A549 (cell line): ENCODE measurements at regions not wholly inside any gene's neighbourhood (a gene's known extent, or its start where the extent isn't known, plus 50 kb on each side); places are given as distances from the start of the nearest gene placed in this dataset.
A peak's percentile ranks its signal among the peaks of the same experiment; 100 is the strongest.

Experiments used
- ATAC-seq, 2 experiments: fragments of 200-7000 bp in 1 of 2; fragments of >200 bp in 1 of 2; cut with Nextera tagmentation in 1 of 2; cut with Tn5 transposase in 1 of 2; 3 replicates each; pipeline versions ENCODE4 v1.8.0 to v1.9.1; 2018 to 2020; ENCODE audit warnings: mild to moderate bottlenecking in 1 of 2, moderate library complexity in 1 of 2
- CTCF ChIA-PET: fragments of 300-600 bp; sonication (Branson Sonifier 250); formaldehyde crosslinking; extraction: SDS; loops from one replicate; lab custom pipeline; 2021; ENCODE audit warnings: antibody characterized with exemption, inconsistent platforms; lab: Yijun Ruan, JAX
- POLR2A ChIA-PET: fragments of 350-600 bp; formaldehyde crosslinking; extraction: SDS; loops from one replicate; lab custom pipeline; 2021; ENCODE audit warnings: antibody characterized with exemption, inconsistent platforms; lab: Yijun Ruan, JAX
- DNase-seq, 2 experiments: peaks; one replicate each; pipeline versions ENCODE4 v3.0.0 to v3.0.0-alpha.2; 2011 to 2016; ENCODE audit warnings: low read depth in 1 of 2, low spot score in 1 of 2
- FAIRE-seq: peaks from 2 replicates; lab custom pipeline; 2011; peaks lifted over from hg19 to GRCh38; lab: Jason Lieb, UNC
- H3K27ac ChIP-seq, 2 experiments: fragments of >200 bp; sonication (Bioruptor Twin); formaldehyde crosslinking; 3 replicates each; pipeline ENCODE4 v1.5.1; 2016 to 2017
- H3K4me1 ChIP-seq: fragments of >200 bp; sonication (Bioruptor Twin); formaldehyde crosslinking; 3 replicates; pipeline ENCODE4 v1.6.1; 2016
- H3K4me2 ChIP-seq: fragments of >200 bp; sonication (Bioruptor Twin); formaldehyde crosslinking; 3 replicates; pipeline ENCODE4 v1.6.1; 2016
- H3K4me3 ChIP-seq: fragments of >200 bp; sonication (Bioruptor Twin); formaldehyde crosslinking; 3 replicates; pipeline ENCODE4 v1.5.1; 2016
- H3K9me3 ChIP-seq: fragments of >200 bp; sonication (Bioruptor Twin); formaldehyde crosslinking; 3 replicates; pipeline ENCODE4 v1.6.1; 2016
- ATOH8 ChIP-seq: fragments of 250-450 bp; sonication (Bioruptor Pico); IDR thresholded peaks from 2 replicates; pipeline ENCODE4 v1.5.0; 2020; ENCODE audit warnings: low read depth, mild to moderate bottlenecking, moderate library complexity
- CEBPB ChIP-seq, 2 experiments: fragments of >200 bp in 1 of 2; sonication (Bioruptor Twin) in 1 of 2; formaldehyde crosslinking in 1 of 2; IDR thresholded peaks; 2 replicates each; pipeline ENCODE4 v1.6.1; 2012 to 2016
- CTCF ChIP-seq: fragments of >200 bp; sonication (Bioruptor Twin); formaldehyde crosslinking; IDR thresholded peaks from 3 replicates; pipeline ENCODE4 v1.5.1; 2016
- ELK1 ChIP-seq: fragments of 150-350 bp; IDR thresholded peaks from 2 replicates; pipeline ENCODE4 v1.6.1; 2014; ENCODE audit warnings: low read depth, mild to moderate bottlenecking, low read length
- EP300 ChIP-seq, 2 experiments: fragments of >200 bp; sonication (Bioruptor Twin); formaldehyde crosslinking; IDR thresholded peaks; 2 replicates in 1 of 2; 3 replicates in 1 of 2; pipeline ENCODE4 v1.6.1; 2016 to 2017
- FOSB ChIP-seq: fragments of 250-450 bp; sonication (Bioruptor Pico); IDR thresholded peaks from 2 replicates; pipeline ENCODE4 v1.5.0; 2020; ENCODE audit warnings: mild to moderate bottlenecking, moderate library complexity
- FOXS1 ChIP-seq: fragments of 250-450 bp; sonication (Bioruptor Pico); IDR thresholded peaks from 2 replicates; pipeline ENCODE4 v1.5.0; 2020; ENCODE audit warnings: mild to moderate bottlenecking, moderate library complexity
- HDAC2 ChIP-seq: fragments of 200-600 bp; sonication (generic); IDR thresholded peaks from 2 replicates; pipeline ENCODE4 v1.6.1; 2016
- HMGXB4 ChIP-seq: fragments of 250-450 bp; sonication (Bioruptor Pico); IDR thresholded peaks from 2 replicates; pipeline ENCODE4 v1.5.0; 2021; ENCODE audit warnings: mild to moderate bottlenecking, moderate library complexity, borderline replicate concordance
- JUN ChIP-seq, 2 experiments: fragments of >200 bp; sonication (Bioruptor Twin); formaldehyde crosslinking; IDR thresholded peaks; 2 replicates in 1 of 2; 3 replicates in 1 of 2; pipeline ENCODE4 v1.6.1; 2016 to 2017
- KDM5A ChIP-seq: fragments of 200-600 bp; sonication (generic); IDR thresholded peaks from 2 replicates; pipeline ENCODE4 v1.6.1; 2016; ENCODE audit warnings: antibody characterized with exemption, mild to moderate bottlenecking
- MAFK ChIP-seq: fragments of 450-650 bp; IDR thresholded peaks from 2 replicates; pipeline ENCODE4 v1.6.1; 2014; ENCODE audit not compliant: partially characterized antibody
- MAZ ChIP-seq: fragments of 150-350 bp; IDR thresholded peaks from 2 replicates; pipeline ENCODE4 v1.6.1; 2014; ENCODE audit warnings: antibody characterized with exemption, low read depth, low read length, borderline replicate concordance
- MYC ChIP-seq: IDR thresholded peaks from 2 replicates; pipeline ENCODE4 v1.6.1; 2012; ENCODE audit warnings: mild to moderate bottlenecking, inconsistent platforms, low read length, improper control_type of control experiment, borderline replicate concordance
- NFE2L2 ChIP-seq: fragments of 150-350 bp; conservative IDR thresholded peaks from 2 replicates; pipeline ENCODE4 v1.6.1; 2014; ENCODE audit warnings: low read length
- PBX3 ChIP-seq: IDR thresholded peaks from 2 replicates; pipeline ENCODE4 v1.6.1; 2012
- POLR2AphosphoS2 ChIP-seq: conservative IDR thresholded peaks from 2 replicates; pipeline ENCODE4 v1.6.1; 2012; ENCODE audit warnings: low read length, improper control_type of control experiment, inconsistent platforms
- RAD21 ChIP-seq, 2 experiments: fragments of >200 bp in 1 of 2; sonication (Bioruptor Twin) in 1 of 2; formaldehyde crosslinking in 1 of 2; IDR thresholded peaks in 1 of 2; conservative IDR thresholded peaks in 1 of 2; 2 replicates in 1 of 2; 3 replicates in 1 of 2; pipeline ENCODE4 v1.6.1; 2012 to 2018; ENCODE audit warnings: inconsistent platforms in 1 of 2
- RCOR1 ChIP-seq: fragments of 150-350 bp; IDR thresholded peaks from 2 replicates; pipeline ENCODE4 v1.6.1; 2014; ENCODE audit warnings: antibody characterized with exemption, low read length, low read depth
- REST ChIP-seq: fragments of 200-600 bp; sonication (generic); IDR thresholded peaks from 2 replicates; pipeline ENCODE4 v1.6.1; 2016; ENCODE audit warnings: antibody characterized with exemption, mild to moderate bottlenecking, moderate library complexity
- SMC3 ChIP-seq: fragments of >200 bp; sonication (Bioruptor Twin); formaldehyde crosslinking; IDR thresholded peaks from 3 replicates; pipeline ENCODE4 v1.6.1; 2018; ENCODE audit warnings: inconsistent platforms
- SREBF2 ChIP-seq: fragments of 450-650 bp; IDR thresholded peaks from 2 replicates; pipeline ENCODE4 v1.6.1; 2014; ENCODE audit warnings: mild to moderate bottlenecking, moderate library complexity
- ZNF302 ChIP-seq: fragments of 250-450 bp; sonication (Bioruptor Pico); IDR thresholded peaks from 2 replicates; pipeline ENCODE4 v1.9.0; 2021; ENCODE audit warnings: inconsistent platforms, mild to moderate bottlenecking, moderate library complexity
- ZSCAN20 ChIP-seq: fragments of 250-450 bp; sonication (Bioruptor Pico); IDR thresholded peaks from 2 replicates; pipeline ENCODE4 v1.8.0; 2022; ENCODE audit warnings: mild to moderate bottlenecking, moderate library complexity
- WGBS: methylation state at CpG from one replicate; pipeline ENCODE4 v1.1.6; 2017; ENCODE audit errors: missing lambda C conversion rate; 5-methylcytosine and 5-hydroxymethylcytosine counted together

- no peak overlapping the region for H3K27ac ChIP-seq
- H3K4me2 ChIP-seq: no peak overlapping the region
- H3K4me3 ChIP-seq: no peak overlapping the region
- POLR2A ChIA-PET: no interaction called here
- DNase-seq (no peak), ATAC-seq (no peak), FAIRE-seq (no peak)
- H3K4me1 ChIP-seq: no peaks in the 10 kb centered on the region
- CTCF ChIA-PET: interaction anchor here (1.5 kb wide), 1 partner anchor 19 kb away, joined by 5 read pairs; no protein-coding TSS in a partner anchor
- TF ChIP-seq JUN (IDR thresholded peaks at IDR 0.05) (no peak), ATOH8 (CRISPR knock-in tag) (no peak), POLR2AphosphoS2 (no peak), SMC3 (no peak), MYC (no peak), EP300 (IDR thresholded peaks at IDR 0.05) (no peak), FOSB (CRISPR knock-in tag) (no peak), HDAC2 (no peak), MAZ (no peak), NFE2L2 (no peak), ELK1 (no peak), KDM5A (no peak)
- no peaks in the 10 kb centered on the region for H3K9me3 ChIP-seq
- WGBS: 45% methylated on average over 7 of the region's 7 CpGs
Measured at GRCh38 chr7:142389544-142389943, 131.7 kb upstream of the PRSS58 start.

- 24% methylated on average over 8 of the region's 8 CpGs for WGBS
- peak; percentile 34 to 70 for DNase-seq
- H3K4me2 ChIP-seq: no peak overlapping the region
- no peak overlapping the region for H3K27ac ChIP-seq
- H3K9me3 ChIP-seq: no peaks in the 10 kb centered on the region
- H3K4me3 ChIP-seq: no peak overlapping the region
- POLR2A ChIA-PET: no interaction called here
- CTCF ChIA-PET: interaction anchor here (0.6 to 2.1 kb wide), 16 partner anchors 9 to 409 kb away, joined by 3 to 7 read pairs (median 3); no protein-coding TSS in a partner anchor
- ATAC-seq: peak; percentile 85 to 96
- FAIRE-seq: no peak
- H3K4me1 ChIP-seq: no peaks in the 10 kb centered on the region
- TF ChIP-seq FOXS1 (CRISPR knock-in tag) (no peak), RCOR1 (no peak), PBX3 (no peak), RAD21 (conservative IDR thresholded peaks at IDR 0.05 in 1 of 2, IDR thresholded peaks at IDR 0.05 in 1 of 2) (peak; percentile 31 to 42; a peak in 3 of 5 replicates), ZSCAN20 (CRISPR knock-in tag) (no peak), ELK1 (no peak), MAFK (no peak), CTCF (peak; percentile 53), HMGXB4 (CRISPR knock-in tag) (no peak), CEBPB (IDR thresholded peaks at IDR 0.05) (peak in 1 of 2 experiments; percentile 74; a peak in 2 of 4 replicates), REST (no peak), SREBF2 (no peak), ZNF302 (CRISPR knock-in tag) (no peak)
Measured at GRCh38 chr7:142385491-142386340, 127.9 kb upstream of the PRSS58 start.
